Erythroblast (primary cell): ENCODE measurements at regions not wholly inside any gene's neighbourhood (a gene's known extent, or its start where the extent isn't known, plus 50 kb on each side); places are given as distances from the start of the nearest gene placed in this dataset.

Experiments used
- DNase-seq, 2 experiments: peaks; one replicate each; lab custom pipeline; 2025; lab: John Stamatoyannopoulos, UW
- GATA1 ChIP-seq: IDR thresholded peaks from 2 replicates; pipeline ENCODE4 v1.6.1; 2011; ENCODE audit warnings: low read depth, mild to moderate bottlenecking, control low read depth, low read length, moderate library complexity
- POLR2A ChIP-seq: IDR thresholded peaks from 2 replicates; pipeline ENCODE4 v1.6.1; 2011; ENCODE audit warnings: mild to moderate bottlenecking, low read length

DNA sequence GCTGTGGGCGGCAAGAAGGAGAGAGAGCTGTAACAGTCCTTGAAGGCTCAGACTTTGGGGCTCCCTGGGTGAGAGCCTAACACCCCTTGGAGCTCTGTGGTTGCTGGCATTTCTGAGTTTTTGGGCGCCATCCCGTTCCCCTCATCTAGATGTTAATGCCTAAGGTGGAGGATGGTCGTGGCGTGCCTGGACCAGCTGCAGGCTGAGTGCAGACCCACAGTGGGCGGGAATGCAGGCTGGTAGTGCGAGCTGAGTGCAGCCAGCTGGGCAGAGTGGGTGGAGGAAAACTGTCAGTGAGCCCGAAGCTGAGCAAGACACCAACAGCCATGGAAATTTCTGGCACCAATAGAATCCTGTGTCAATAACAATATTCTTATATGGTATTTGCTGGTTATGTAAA is 403.0 kb downstream of the ANKRD7 start:
- no peak for DNase-seq
- TF ChIP-seq GATA1 (no peak), POLR2A (no peak)

GRCh38 chr7:118629898-118630438 is 405.5 kb downstream of the ANKRD7 start:
- no peak for DNase-seq
- TF ChIP-seq GATA1 = no peak
- TF ChIP-seq POLR2A = no peak

DNA sequence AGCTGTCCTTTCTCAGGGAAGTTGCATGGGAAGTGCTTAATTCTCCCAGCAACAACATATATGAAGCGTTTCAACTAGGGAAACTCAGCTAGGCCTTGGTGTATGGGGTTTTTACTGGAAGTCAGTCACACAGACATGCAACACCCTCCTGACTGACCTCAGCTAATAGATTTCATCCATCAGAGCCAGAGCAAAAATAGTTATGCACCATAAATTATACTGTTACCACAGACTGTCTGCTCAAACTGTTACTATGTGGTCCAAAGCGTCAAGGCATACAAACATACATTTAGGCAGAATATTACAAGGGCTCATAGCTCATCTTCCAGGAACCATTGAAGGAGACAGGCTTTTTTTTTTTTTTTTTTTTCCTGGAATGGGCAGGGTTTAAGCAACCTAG is 417.9 kb downstream of the ANKRD7 start:
- TF ChIP-seq POLR2A = no peak
- TF ChIP-seq GATA1 = no peak

DNA sequence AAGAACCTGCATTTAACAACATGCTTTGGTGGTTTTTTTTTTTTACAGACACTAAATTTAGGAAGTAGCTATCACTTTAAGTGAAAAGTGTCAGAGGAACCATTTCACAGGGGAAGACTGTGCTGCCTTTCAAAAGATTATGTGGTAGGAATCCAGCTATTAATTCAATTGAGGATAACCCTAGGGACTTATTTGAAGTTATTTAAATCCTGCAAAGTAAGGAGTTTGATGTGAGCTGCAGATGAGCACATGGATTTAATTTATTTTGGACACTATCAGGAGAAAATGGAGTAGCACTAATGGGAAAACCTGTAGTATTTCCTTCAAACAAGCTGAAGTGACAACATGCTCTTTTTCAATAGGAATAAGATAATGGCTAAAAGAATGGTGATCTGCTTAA is 419.8 kb downstream of the ANKRD7 start:
- no peak for TF ChIP-seq GATA1
- no peak for TF ChIP-seq POLR2A

More for the DNA sequence above, 417.9 kb downstream of the ANKRD7 start:
- no peak for DNase-seq

GRCh38 chr7:118648002-118648401 is 423.5 kb downstream of the ANKRD7 start:
- DNase-seq = no peak
- TF ChIP-seq POLR2A (no peak), GATA1 (no peak)

More for the DNA sequence above, 419.8 kb downstream of the ANKRD7 start:
- DNase-seq = no peak

DNA sequence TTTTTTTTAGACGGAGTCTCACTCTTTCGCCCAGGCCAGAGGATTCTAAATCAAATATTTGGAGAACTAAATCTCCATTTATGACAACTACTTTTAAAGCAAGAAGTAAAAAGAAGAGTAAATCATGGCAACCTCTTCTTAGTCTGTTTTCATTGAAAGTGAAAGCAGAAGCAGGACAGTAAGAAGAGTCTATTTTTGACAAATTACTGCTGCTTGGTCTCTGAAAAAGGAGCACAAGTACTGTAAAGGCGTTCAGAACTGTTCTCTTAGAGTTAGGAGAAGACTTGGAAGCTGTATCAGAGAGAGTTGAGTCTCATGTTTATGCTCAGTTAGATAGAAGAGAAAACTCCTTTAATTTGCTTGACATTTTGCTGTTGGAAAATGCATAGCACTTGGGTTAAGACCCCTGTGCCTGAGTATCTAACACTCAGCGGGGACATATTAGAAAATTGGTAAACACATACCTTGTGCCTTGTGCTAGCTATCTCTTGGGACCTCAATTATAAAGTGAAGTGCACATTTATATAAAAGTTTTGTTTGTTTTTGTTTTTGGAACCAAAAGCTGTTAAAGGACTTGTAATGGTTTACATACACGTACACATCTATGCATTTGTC is 433.0 kb downstream of the ANKRD7 start:
- TF ChIP-seq POLR2A (no peak), GATA1 (no peak)
- no peak for DNase-seq

GRCh38 chr7:118662266-118662665 is 437.8 kb downstream of the ANKRD7 start:
- no peak for DNase-seq
- no peak for TF ChIP-seq GATA1
- TF ChIP-seq POLR2A = no peak

- no peak for TF ChIP-seq GATA1
- no peak for TF ChIP-seq POLR2A
- no peak for DNase-seq
Observed at GRCh38 chr7:118664498-118664897, 440.0 kb downstream of the ANKRD7 start.

DNA sequence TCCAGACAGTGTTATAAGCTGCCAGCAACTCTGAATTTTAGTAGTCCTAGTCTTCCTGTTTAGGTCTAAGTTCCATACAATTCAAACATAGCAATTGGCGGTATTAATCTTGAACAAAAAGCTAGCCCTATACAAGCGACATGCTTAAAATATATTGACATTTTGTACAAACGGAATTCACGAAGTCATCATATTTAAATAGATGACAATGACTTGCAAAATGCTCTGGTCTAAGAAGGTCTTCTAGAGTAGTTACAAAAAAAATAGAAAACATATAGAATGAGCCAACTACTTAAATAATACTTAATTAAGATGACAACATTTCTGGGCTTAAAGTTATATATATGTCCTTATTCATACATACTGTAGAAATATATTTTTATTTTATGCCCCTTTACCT is 446.6 kb downstream of the ANKRD7 start:
- no peak for TF ChIP-seq POLR2A
- TF ChIP-seq GATA1 = no peak
- DNase-seq = no peak

DNA sequence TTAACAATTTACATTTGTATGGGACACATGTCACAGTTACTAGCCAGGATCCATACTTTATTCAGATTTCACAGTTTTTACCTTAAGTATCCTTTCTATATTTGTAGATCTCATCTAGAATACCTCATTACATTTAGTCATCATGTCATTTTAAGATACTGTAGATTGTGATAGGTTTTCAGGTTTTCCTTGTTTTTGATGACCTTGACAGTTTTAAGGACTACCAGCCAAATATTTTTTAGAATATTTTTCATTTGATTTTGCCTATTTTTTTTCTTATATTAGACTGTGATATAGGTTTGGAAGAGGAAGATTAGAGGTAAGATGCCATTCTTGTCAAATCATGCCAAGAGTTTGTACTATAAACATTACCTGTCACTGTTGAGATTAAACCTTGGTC is 460.3 kb downstream of the ANKRD7 start:
- DNase-seq = no peak
- no peak for TF ChIP-seq GATA1
- TF ChIP-seq POLR2A = no peak

DNA sequence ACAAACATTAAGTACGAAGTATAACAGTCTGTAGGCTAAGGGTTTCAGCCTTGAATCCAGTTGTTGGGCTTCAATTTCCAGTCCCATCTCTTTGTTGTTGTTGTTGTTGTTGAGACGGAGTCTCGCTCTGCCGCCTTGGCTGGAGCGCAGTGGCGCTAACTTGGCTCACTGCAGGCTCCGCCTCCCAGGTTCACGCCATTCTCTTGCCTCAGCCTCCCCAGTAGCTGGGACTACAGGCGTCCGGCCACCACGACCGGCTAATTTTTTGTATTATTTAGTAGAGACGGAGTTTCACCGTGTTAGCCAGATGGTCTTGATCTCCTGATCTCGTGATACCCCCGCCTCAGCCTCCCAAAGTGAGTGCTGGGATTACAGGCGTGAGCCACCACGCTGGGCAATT is 464.9 kb downstream of the ANKRD7 start:
- TF ChIP-seq GATA1 (no peak), POLR2A (no peak)
- no peak for DNase-seq

DNA sequence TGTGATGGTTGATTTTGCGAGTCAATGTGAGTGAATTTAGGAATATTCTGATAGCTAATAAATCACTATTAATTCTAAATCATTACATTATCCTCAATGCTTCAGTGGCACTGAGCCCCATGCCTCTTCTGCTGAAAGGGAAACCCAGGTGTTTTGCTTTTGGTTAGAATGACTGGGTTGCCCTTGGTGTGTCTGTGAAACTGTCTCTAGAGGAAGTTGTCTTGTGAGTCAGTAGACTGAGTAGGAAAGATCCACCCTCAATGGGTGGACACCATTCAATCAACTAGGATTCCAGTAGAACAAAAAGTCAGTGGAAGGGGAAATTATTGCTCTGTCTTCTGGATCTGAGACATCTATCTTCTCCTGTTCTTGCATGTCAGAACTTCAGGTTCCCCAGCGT is 472.4 kb downstream of the ANKRD7 start:
- TF ChIP-seq POLR2A (no peak), GATA1 (no peak)
- no peak for DNase-seq

DNA sequence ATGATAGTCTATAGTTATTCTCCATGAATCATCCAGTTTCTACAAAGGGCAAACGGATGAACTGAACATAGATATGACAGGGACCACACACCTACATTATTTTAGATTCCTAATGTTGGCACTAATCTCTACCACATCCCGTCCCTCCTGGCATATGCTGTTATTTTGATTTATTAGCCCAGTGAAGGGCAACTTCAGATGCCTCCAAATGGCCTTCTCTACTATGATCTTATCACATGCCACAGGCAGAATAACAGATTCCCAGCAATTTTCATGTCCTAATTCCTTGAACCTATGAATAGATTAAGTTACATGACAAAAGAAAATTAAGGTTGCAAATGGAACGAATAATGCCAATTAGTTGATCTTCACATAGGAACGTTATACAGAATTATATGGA is 474.7 kb downstream of the ANKRD7 start:
- DNase-seq = no peak
- no peak for TF ChIP-seq GATA1
- no peak for TF ChIP-seq POLR2A

- no peak for DNase-seq
- TF ChIP-seq POLR2A = no peak
- TF ChIP-seq GATA1 = no peak
Observed at GRCh38 chr7:118708741-118709140, 484.2 kb downstream of the ANKRD7 start.

GRCh38 chr7:118711688-118712087 is 487.2 kb downstream of the ANKRD7 start:
- TF ChIP-seq GATA1 = no peak
- TF ChIP-seq POLR2A = no peak

DNA sequence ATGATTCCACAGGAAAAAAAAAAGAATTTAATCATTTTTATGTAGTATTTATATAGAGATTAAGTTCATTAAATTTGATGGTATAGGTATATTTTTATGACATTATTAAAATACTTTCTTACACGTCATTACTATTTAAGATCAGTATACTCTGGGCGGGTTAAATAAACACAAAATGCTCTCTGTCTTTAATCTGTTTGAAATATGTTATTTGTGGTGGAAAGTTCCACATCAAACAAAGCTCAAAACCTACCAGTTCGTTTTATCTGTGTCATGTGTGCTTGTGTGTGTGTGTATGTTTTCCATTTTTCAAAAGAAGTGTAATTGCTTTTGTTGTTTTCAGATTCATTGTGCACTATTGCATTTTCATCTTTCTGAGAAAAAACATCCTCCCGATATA is 488.5 kb downstream of the ANKRD7 start:
- TF ChIP-seq POLR2A (no peak), GATA1 (no peak)

More at GRCh38 chr7:118711688-118712087, 487.2 kb downstream of the ANKRD7 start:
- DNase-seq = no peak

More for the DNA sequence above, 488.5 kb downstream of the ANKRD7 start:
- DNase-seq = no peak
